ENCODE measurements at regions not wholly inside any gene's neighbourhood (a gene's known extent, or its start where the extent isn't known, plus 50 kb on each side); places are given as distances from the start of the nearest gene placed in this dataset.

- DNase-seq = no peak
- Histone ChIP-seq H3K27me3 (ENCODE audit: insufficient read depth in 3 of 3, low read length in 2 of 3) (no peaks in the 10 kb centered on the region), H3K4me1 (peaks cover 5% of the 10 kb centered on the region), H3K4me3 (no peak overlapping the region), H3K36me3 (ENCODE audit: insufficient read depth in 1 of 2, low read depth in 1 of 2) (no peaks in the 10 kb centered on the region), H3K9me3 (no peaks in the 10 kb centered on the region), H3K27ac (no peak overlapping the region)
- WGBS, 3 donors = 76 to 87% (median 77%) methylated on average over 3 of the region's 3 CpGs
- no peak for TF ChIP-seq CTCF (IDR thresholded peaks at IDR 0.05)
- intact Hi-C loops (cut with DNase I) = no loop called here
- no peak for ATAC-seq
Measured at GRCh38 chr2:59985923-59986322, 567.5 kb downstream of the BCL11A start.

GRCh38 chr2:59974051-59974766, 579.2 kb downstream of the BCL11A start:
- intact Hi-C loops (cut with DNase I) = no loop called here
- ATAC-seq = no peak
- TF ChIP-seq CTCF (IDR thresholded peaks at IDR 0.05) = no peak

GRCh38 chr2:59969161-59969560, 584.3 kb downstream of the BCL11A start:
- Histone ChIP-seq H3K9me3 (no peaks in the 10 kb centered on the region), H3K4me1 (no peaks in the 10 kb centered on the region), H3K4me3 (no peak overlapping the region), H3K36me3 (ENCODE audit: insufficient read depth in 1 of 2, low read depth in 1 of 2) (no peaks in the 10 kb centered on the region), H3K27me3 (ENCODE audit: insufficient read depth in 3 of 3, low read length in 2 of 3) (no peaks in the 10 kb centered on the region), H3K27ac (no peak overlapping the region)
- DNase-seq = no peak
- TF ChIP-seq CTCF (IDR thresholded peaks at IDR 0.05) = no peak
- WGBS, 3 donors = 84 to 89% (median 89%) methylated on average over 5 of the region's 5 CpGs
- ATAC-seq = no peak
- intact Hi-C loops (cut with DNase I) = no loop called here

More at GRCh38 chr2:59974051-59974766, 579.2 kb downstream of the BCL11A start:
- no peak overlapping the region for H3K4me3 ChIP-seq
- no peaks in the 10 kb centered on the region for H3K4me1 ChIP-seq
- H3K9me3 ChIP-seq = no peaks in the 10 kb centered on the region
- no peaks in the 10 kb centered on the region for H3K36me3 ChIP-seq (ENCODE audit: insufficient read depth in 1 of 2, low read depth in 1 of 2)
- H3K27ac ChIP-seq = no peak overlapping the region
- DNase-seq = no peak
- H3K27me3 ChIP-seq (ENCODE audit: insufficient read depth in 3 of 3, low read length in 2 of 3) = peaks cover 0 to 7% (median 0%) of the 10 kb centered on the region in 3 donors
- 53 to 61% (median 57%) methylated on average over 4 of the region's 4 CpGs for WGBS, 3 donors

- TF ChIP-seq CTCF (IDR thresholded peaks at IDR 0.05) = no peak
- Histone ChIP-seq H3K4me1 (no peaks in the 10 kb centered on the region), H3K27ac (no peak overlapping the region), H3K9me3 (no peaks in the 10 kb centered on the region), H3K36me3 (ENCODE audit: insufficient read depth in 1 of 2, low read depth in 1 of 2) (no peaks in the 10 kb centered on the region), H3K27me3 (ENCODE audit: insufficient read depth in 3 of 3, low read length in 2 of 3) (no peaks in the 10 kb centered on the region), H3K4me3 (no peak overlapping the region)
- DNase-seq (no peak), ATAC-seq (no peak)
- 8 to 30% (median 28%) methylated on average over 1 of the region's 1 CpG for WGBS, 3 donors
- intact Hi-C loops (cut with DNase I) = no loop called here
Measured at GRCh38 chr2:59968441-59968840, 585.0 kb downstream of the BCL11A start.

- ATAC-seq (no peak), DNase-seq (no peak)
- intact Hi-C loops (cut with DNase I) = no loop called here
- no peak overlapping the region for H3K27ac ChIP-seq
- no peaks in the 10 kb centered on the region for H3K36me3 ChIP-seq (ENCODE audit: insufficient read depth in 1 of 2, low read depth in 1 of 2)
- H3K4me1 ChIP-seq = no peaks in the 10 kb centered on the region
- H3K27me3 ChIP-seq (ENCODE audit: insufficient read depth in 3 of 3, low read length in 2 of 3) = no peaks in the 10 kb centered on the region
- no peak for TF ChIP-seq CTCF (IDR thresholded peaks at IDR 0.05)
- no peak overlapping the region for H3K4me3 ChIP-seq
- 94 to 99% (median 96%) methylated on average over 3 of the region's 3 CpGs for WGBS, 3 donors
- no peaks in the 10 kb centered on the region for H3K9me3 ChIP-seq
Measured at GRCh38 chr2:59967691-59968090, 585.8 kb downstream of the BCL11A start.
